VCaP (cell line): ENCODE measurements at regions not wholly inside any gene's neighbourhood (a gene's known extent, or its start where the extent isn't known, plus 50 kb on each side); places are given as distances from the start of the nearest gene placed in this dataset.
A peak's percentile ranks its signal among the peaks of the same experiment; 100 is the strongest.

ENCODE experiments used
- H3K27ac ChIP-seq: fragments of 450-650 bp; 2 replicates; pipeline ENCODE4 v1.5.1; 2017
- CTCF ChIP-seq: fragments of 450-650 bp; conservative IDR thresholded peaks from 2 replicates; pipeline ENCODE4 v1.5.1; 2017; ENCODE audit warnings: mild to moderate bottlenecking, moderate library complexity

GRCh38 chr18:44035554-44035953 lies 645.1 kb upstream of the SETBP1 start:
- TF ChIP-seq CTCF, result no peak
- H3K27ac ChIP-seq, result no peak overlapping the region

GRCh38 chr18:44036501-44036900 lies 644.2 kb upstream of the SETBP1 start:
- no peak overlapping the region for H3K27ac ChIP-seq
- no peak for TF ChIP-seq CTCF

- no peak for TF ChIP-seq CTCF
These were observed 641.5 kb upstream of the SETBP1 start for GRCh38 chr18:44039216-44039615.

GRCh38 chr18:44039826-44040225 lies 640.9 kb upstream of the SETBP1 start:
- peak overlapping the region; percentile 52 for H3K27ac ChIP-seq
- TF ChIP-seq CTCF, result no peak

More at GRCh38 chr18:44039216-44039615, 641.5 kb upstream of the SETBP1 start:
- peak overlapping the region; percentile 52 for H3K27ac ChIP-seq

DNA sequence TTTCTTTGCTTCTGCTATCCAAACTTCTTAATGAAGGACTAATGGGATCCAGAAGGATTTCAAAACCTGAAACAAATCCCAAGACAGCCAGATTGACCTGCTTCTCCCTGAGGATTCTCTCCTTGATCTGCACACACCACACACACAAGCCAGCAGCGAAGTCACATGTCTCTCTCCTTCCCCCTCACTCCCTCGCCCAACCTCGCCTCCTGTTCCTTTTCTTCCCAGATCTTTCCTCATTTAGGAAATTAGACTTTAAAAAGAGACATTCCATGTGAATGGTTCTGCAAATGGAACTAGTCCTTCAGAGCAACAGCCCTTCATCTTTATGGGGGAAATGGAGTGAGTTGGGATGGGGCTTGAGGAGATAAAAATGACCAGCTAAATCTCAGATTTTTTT lies 639.1 kb upstream of the SETBP1 start:
- TF ChIP-seq CTCF, result no peak
- no peak overlapping the region for H3K27ac ChIP-seq

DNA sequence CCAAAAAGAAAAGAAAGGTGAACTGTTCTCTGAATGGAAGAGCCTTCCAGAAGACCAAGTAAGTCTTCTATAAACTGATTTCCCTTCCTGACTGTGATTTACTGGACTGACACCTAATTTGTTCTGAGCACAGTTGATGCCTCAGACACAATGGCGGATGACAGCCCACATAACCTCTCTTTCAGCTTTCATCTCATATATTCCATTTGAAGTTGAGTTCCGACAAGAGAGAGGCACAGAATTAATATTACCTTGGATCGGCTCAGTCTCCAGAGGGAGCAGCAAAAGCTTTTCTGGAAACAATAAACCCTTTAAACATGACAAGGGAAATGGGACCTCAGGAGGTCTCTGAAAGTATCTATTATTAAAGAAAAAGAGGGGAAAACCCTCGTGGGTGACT lies 638.7 kb upstream of the SETBP1 start:
- H3K27ac ChIP-seq, result no peak overlapping the region
- no peak for TF ChIP-seq CTCF

GRCh38 chr18:44046376-44046975 lies 634.2 kb upstream of the SETBP1 start:
- no peak overlapping the region for H3K27ac ChIP-seq
- TF ChIP-seq CTCF, result no peak
